HG02970 (cell line): ENCODE measurements at regions not wholly inside any gene's neighbourhood (a gene's known extent, or its start where the extent isn't known, plus 50 kb on each side); places are given as distances from the start of the nearest gene placed in this dataset.

Experiments
- ATAC-seq: cut with Tn5 transposase; IDR thresholded peaks from one replicate; pipeline ENCODE4 v1.9.1; 2021; ENCODE audit warnings: mild to moderate bottlenecking, moderate library complexity, moderate number of reproducible peaks; ENCODE audit not compliant: unreplicated experiment, low FRiP score

- no peak for ATAC-seq
Observed at GRCh38 chr4:123786920-123787319, 390.3 kb downstream of the SPRY1 start.

DNA sequence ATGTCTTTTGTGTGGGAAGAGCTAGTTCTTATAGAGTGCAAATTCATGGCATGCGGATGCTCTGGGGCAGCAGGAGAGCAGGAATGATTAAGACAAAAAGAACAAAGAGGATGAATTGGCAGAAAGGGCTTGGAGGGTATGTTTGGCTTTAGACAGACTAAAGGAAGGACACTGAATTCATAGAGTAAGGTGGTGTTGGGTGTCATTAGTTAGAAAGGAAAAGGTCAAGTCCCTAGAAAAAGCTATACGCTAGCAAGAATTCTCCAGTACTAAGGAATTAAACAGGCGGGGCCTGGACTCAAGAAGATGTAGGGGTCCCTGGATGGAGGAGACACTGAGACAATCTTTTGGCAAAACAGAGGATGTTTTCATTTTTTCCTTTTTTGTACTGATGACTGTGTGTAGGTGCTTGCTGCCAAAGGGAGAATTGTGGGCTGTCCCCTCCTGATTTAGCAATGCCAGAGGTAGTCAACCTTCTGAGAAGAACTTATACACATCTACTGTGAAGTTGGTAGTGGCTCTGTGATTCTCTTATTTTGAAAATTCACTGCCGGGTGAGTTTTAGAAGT, 391.0 kb downstream of the SPRY1 start:
- no peak for ATAC-seq

GRCh38 chr4:123788577-123788976, 392.0 kb downstream of the SPRY1 start:
- no peak for ATAC-seq

- ATAC-seq, result no peak
Observed at GRCh38 chr4:123790681-123791080, 394.1 kb downstream of the SPRY1 start.

GRCh38 chr4:123802082-123802645, 405.6 kb downstream of the SPRY1 start:
- ATAC-seq, result no peak

- ATAC-seq, result no peak
Observed at GRCh38 chr4:123802933-123803332, 406.3 kb downstream of the SPRY1 start.

- ATAC-seq, result no peak
Observed at GRCh38 chr4:123804196-123804721, 407.7 kb downstream of the SPRY1 start.

- no peak for ATAC-seq
Observed at GRCh38 chr4:123806056-123806455, 409.5 kb downstream of the SPRY1 start.

- no peak for ATAC-seq
Observed at GRCh38 chr4:123807187-123807586, 410.6 kb downstream of the SPRY1 start.

DNA sequence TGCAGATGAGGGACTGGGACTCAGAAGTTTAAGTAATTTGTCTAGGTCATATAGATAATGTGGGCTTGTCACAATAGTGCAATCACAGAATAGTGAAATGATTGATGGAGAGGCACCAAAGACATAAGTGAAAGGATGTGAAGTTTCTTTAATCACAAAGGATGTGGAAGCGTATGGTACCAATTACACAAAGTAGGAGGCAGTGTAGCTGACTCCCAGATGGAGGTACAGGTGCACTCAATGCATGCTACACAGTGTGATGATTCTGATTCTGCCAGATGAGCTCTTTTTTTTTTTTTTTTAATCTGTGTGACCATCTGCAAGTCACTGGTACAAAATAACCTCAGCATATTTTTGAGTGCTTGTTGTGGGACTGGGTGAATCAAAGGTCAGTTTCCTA, 411.3 kb downstream of the SPRY1 start:
- no peak for ATAC-seq

DNA sequence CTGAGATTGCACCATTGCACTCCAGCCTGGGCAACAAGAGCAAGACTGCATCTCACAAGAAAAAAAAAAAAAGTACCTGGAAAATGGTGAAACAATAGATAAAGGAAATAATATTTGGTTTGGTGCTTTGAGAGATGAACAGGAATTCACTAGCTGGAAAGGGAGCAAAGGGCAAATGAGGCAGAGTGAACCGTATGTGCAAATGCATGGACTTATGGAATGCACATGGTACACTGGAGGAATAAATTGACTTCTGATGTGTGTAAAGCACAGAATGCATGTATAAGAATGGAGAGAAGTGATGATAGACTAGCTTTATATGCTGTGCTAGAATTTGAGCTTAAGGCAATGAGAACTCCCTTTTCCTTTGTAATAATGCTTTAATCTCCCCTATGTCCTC, 413.3 kb downstream of the SPRY1 start:
- ATAC-seq, result no peak

DNA sequence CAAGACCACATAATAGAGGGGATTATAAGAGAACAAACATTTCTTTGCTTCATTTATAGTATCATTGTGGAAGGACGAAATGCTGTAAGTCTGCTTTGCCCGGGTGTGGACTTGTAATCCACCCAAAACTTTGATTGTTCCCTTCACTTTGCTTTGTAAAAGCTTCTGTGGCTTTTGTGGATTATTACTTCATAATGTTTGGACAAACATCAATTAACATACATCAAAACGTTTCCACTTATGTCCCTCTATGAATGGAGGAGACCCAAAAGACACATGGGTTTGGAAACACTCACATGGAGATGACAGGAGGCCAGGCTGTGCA, 415.4 kb downstream of the SPRY1 start:
- no peak for ATAC-seq

GRCh38 chr4:123813901-123814300, 417.3 kb downstream of the SPRY1 start:
- ATAC-seq, result no peak

- no peak for ATAC-seq
Observed at GRCh38 chr4:123816462-123816861, 419.9 kb downstream of the SPRY1 start.

DNA sequence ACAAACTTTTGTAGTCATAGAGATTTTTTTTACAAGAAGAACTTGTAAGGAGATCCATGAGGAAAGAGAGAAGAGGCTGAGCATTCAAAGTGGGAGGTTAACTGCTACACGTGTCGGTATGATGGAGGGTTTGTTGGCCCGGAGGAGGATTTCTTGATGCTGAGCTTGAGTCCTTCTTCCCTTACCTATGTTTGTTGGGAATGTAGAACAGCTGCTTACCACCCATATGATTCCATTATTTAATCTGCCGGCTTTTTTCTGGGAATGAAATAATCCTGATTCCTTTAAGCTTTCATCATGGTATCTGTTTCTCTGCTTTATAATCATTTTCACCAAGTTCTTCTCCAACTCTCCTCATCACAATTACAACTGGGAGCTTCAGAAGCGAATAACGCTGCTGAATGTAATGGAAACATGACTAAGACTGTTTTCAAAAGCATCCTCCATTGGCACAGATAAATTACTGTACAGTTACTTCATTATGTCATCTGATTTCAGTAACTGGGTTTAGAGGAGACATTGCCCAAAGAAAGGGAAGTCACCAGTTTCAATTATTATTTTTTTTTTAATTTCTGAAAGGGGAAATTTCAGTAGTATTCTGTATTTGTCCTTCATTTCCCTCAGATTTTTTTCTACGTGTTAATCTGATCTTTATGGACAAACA, 420.6 kb downstream of the SPRY1 start:
- no peak for ATAC-seq

DNA sequence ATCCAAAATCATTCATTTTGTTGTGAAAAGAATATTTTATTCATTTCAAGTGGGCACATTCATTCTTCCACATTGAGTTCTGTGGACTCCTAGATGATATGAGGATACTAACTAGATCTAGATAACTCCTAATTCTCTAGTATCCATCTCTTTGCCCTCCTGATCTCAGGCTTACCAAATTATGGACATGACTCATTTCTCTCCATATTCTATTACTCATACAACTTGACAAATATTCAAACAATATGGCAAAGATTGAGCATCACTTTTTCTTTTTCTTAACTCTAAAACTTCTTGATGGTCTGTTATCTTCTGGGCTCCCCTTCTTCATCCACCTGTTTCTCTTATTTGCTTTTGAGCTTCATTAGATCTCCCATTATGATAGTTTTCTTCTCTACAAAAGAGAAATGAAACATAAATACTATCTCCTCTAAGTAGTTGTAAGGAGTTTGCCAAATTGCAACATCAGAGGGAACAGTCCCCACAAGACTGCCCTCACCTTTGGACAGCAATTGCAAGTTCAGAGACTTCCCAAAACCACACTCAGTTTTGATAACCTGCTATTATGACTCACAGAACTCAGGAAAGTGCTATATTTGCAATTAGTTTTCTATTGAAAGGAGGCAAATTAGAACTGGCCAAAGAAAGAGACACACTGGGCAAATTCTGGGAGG, 422.9 kb downstream of the SPRY1 start:
- no peak for ATAC-seq

DNA sequence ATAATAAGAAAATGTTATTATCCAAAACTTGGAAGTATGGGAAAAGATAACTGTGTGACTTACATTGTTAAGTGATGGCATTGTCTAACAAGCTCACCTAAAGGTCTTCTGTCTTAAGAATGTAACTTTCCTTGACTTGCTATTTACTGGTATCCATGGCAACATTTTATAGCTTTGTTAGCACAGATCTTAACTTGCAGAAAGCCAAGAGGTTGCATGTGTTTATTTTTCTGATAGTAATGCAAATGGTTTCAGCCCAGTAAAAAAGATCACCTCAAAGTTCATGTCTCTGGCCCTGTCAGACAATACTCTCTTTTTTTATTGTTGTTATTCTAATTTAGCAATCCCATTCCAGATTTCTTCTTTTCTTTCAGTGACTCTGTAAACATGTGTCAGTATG, 425.3 kb downstream of the SPRY1 start:
- ATAC-seq, result no peak

- ATAC-seq, result no peak
Observed at GRCh38 chr4:123822353-123822752, 425.8 kb downstream of the SPRY1 start.

GRCh38 chr4:123823244-123823643, 426.6 kb downstream of the SPRY1 start:
- no peak for ATAC-seq

GRCh38 chr4:123824524-123824923, 427.9 kb downstream of the SPRY1 start:
- no peak for ATAC-seq

GRCh38 chr4:123825596-123826291, 429.1 kb downstream of the SPRY1 start:
- no peak for ATAC-seq
